ENCODE measurements at regions not wholly inside any gene's neighbourhood (a gene's known extent, or its start where the extent isn't known, plus 50 kb on each side); places are given as distances from the start of the nearest gene placed in this dataset.
"Not testable (repeated sequence)": the region's sequence is repeated elsewhere in the genome, so short reads cannot be mapped to it uniquely, and the experiment has no call there.

DNA sequence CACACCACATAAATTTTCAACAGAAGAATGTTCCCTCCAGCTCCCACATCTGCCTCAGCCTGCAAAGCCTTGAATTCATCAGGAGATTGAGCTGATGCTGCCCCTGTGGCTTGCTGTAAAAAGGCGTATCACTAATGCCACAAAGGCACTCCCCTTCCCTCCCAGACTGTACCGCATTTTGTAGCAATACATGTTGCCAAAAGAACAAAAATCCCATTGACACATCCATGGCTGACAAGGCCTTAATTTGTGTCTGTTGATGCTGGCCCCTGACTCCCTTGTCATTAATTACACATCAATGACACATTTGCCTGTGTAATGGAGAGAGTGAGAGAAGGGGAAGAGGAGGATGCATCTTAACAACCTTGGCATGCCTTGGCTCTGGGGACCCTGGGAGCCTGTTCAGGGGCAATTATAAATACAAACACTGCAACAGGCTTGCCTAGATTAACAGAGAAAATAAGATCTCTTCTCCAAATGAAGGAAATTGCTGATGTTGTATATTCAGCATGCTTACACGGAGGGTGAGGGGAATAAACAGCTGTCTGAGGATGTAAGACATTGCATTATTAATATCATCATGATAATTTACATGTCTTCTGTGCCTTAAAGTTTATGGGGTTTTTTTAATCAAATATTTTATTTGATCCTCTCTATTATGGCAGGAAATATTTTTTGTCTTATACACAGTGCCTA is 264.0 kb downstream of the SUCLG1 start:
- Histone ChIP-seq H3K4me1 (ENCODE audit: insufficient read depth, low read length) (no peaks in the 10 kb centered on the region), H2AFZ (ENCODE audit: low read depth, low read length) (no peak overlapping the region), H3K9me3 (ENCODE audit: low read length) (no peaks in the 10 kb centered on the region), H3K4me3 (ENCODE audit: low read length) (no peak overlapping the region), H3K27me3 (ENCODE audit: insufficient read depth, low read length) (no peaks in the 10 kb centered on the region), H3K36me3 (ENCODE audit: insufficient read depth, low read length) (no peaks in the 10 kb centered on the region)

DNA sequence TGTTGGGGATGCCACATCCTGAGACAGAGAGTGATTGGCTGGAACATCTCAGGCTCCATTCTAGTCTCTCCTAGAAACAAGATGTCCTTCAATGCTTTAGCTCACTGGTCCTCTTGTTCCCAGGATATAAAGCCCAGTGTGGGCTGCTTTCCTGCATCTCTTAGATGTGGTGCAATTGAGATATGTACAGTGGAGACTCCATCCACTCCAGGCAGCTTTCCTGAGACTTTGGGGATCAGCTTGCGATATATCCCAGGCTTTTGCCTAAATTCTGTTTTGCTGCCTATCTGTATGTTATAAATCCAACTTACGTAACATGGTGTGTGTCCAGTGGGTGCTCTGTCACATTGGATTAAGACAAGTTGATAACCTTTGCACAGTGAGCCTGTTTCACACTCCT is 264.9 kb downstream of the SUCLG1 start:
- no peak overlapping the region for H2AFZ ChIP-seq (ENCODE audit: low read depth, low read length)
- no peaks in the 10 kb centered on the region for H3K27me3 ChIP-seq (ENCODE audit: insufficient read depth, low read length)
- H3K36me3 ChIP-seq (ENCODE audit: insufficient read depth, low read length): no peaks in the 10 kb centered on the region
- no peaks in the 10 kb centered on the region for H3K4me1 ChIP-seq (ENCODE audit: insufficient read depth, low read length)
- no peak overlapping the region for H3K4me3 ChIP-seq (ENCODE audit: low read length)
- no peaks in the 10 kb centered on the region for H3K9me3 ChIP-seq (ENCODE audit: low read length)

DNA sequence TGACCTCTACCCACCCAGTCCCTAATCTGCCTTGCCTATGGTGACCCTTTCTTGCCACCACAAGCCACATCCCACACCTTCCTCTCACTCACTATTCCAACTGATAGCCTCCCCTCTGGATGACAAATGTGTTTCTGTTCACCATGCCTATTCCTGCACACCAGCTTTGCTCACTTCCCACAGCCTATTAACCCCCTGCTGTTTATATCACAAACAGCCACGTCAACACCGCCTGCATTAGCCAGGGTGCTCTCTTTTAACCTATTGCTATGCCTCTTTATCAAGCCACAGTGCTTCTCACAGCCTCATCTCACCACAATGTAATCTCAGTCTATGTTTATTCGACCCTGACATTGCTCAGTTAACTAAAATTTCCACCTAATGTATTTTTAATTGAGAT is 271.8 kb downstream of the SUCLG1 start:
- Histone ChIP-seq H3K36me3 (ENCODE audit: insufficient read depth, low read length) (no peaks in the 10 kb centered on the region), H2AFZ (ENCODE audit: low read depth, low read length) (no peak overlapping the region), H3K4me3 (ENCODE audit: low read length) (no peak overlapping the region), H3K9me3 (ENCODE audit: low read length) (no peaks in the 10 kb centered on the region), H3K4me1 (ENCODE audit: insufficient read depth, low read length) (no peaks in the 10 kb centered on the region), H3K27me3 (ENCODE audit: insufficient read depth, low read length) (no peaks in the 10 kb centered on the region)

DNA sequence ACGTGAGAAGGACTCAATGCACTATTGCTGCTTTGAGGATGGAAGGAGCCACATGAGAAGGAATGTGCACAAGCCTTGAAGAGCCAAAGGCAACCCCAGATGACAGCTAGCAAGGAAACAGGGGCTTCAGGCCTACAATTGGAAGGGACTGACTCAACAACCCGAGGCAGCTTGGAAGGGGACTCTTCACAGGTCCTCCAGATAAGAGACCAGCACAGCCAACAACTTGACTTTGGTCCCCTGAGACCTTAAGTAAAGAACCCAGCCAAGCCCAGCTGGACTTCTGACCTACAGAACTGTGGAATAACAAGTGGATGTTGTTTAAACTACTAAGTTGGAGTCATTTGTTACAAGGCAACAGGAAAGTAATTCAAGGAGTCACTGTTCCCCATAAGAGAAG is 277.2 kb downstream of the SUCLG1 start:
- Histone ChIP-seq H3K36me3 (ENCODE audit: insufficient read depth, low read length) (no peaks in the 10 kb centered on the region), H3K4me3 (ENCODE audit: low read length) (no peak overlapping the region), H2AFZ (ENCODE audit: low read depth, low read length) (no peak overlapping the region), H3K27me3 (ENCODE audit: insufficient read depth, low read length) (no peaks in the 10 kb centered on the region), H3K9me3 (ENCODE audit: low read length) (no peaks in the 10 kb centered on the region), H3K4me1 (ENCODE audit: insufficient read depth, low read length) (no peaks in the 10 kb centered on the region)

DNA sequence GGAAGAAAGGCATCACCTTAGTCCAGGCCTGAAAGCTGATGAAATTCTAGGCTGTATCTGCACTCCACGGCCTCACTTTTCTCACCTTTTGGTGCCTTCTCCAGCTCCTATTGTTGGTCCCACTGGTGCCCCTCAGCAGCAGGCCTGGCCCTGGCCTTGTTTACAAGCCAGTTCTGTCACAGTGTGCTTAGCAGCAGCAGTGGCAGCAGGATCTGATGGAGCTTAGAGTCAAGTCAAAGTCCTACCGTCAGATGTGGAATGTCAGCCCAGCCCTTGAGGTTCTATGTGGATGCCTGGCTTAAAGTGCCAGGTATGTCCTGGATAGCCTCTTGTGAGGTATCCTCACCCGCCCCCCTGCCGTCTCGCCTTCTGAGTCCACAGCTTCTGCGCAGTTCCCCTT is 281.3 kb downstream of the SUCLG1 start:
- H3K27me3 ChIP-seq (ENCODE audit: insufficient read depth, low read length): no peaks in the 10 kb centered on the region
- no peak overlapping the region for H3K4me3 ChIP-seq (ENCODE audit: low read length)
- H3K9me3 ChIP-seq (ENCODE audit: low read length): no peaks in the 10 kb centered on the region
- H2AFZ ChIP-seq (ENCODE audit: low read depth, low read length): no peak overlapping the region
- no peaks in the 10 kb centered on the region for H3K4me1 ChIP-seq (ENCODE audit: insufficient read depth, low read length)
- no peaks in the 10 kb centered on the region for H3K36me3 ChIP-seq (ENCODE audit: insufficient read depth, low read length)

DNA sequence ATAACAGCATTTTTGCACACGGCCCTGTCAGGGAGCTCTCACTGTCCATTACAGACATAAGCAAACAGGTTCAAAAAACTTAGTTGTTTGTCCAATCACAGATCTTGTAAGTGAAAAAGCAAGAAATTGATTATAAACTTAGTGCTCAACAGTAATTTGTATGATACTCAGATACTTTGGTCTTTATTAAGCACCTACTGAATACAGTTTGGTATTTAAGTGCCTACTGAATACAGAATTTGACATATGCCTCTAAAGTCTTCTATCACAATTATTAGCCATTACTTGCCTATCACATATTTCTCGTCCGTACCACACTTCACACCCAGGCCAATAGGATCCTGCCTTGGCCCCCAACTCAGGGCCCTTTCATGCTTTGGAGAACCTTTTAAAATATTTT is 283.1 kb downstream of the SUCLG1 start:
- Histone ChIP-seq H3K9me3 (ENCODE audit: low read length) (no peaks in the 10 kb centered on the region), H3K27me3 (ENCODE audit: insufficient read depth, low read length) (no peaks in the 10 kb centered on the region), H3K36me3 (ENCODE audit: insufficient read depth, low read length) (no peaks in the 10 kb centered on the region), H3K4me3 (ENCODE audit: low read length) (no peak overlapping the region), H3K4me1 (ENCODE audit: insufficient read depth, low read length) (no peaks in the 10 kb centered on the region), H2AFZ (ENCODE audit: low read depth, low read length) (no peak overlapping the region)

DNA sequence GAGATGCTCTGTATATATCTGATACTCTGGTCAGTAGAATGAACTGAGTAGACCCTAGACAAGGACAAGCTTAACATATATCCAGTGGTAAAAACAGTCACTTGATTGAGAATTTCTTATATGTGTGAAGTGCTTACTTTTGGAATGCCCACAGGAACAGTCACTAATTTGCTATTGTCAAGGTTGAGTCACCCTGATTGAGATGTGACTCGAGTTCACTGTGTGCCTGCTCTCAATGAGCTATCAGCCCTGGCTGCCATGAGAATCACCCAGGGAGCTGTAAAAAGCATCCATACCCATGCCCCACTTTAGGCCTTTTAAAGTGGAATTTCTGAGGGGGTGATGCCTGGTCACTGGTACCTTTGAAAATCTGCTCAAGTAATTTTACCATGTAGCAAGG is 283.7 kb downstream of the SUCLG1 start:
- no peaks in the 10 kb centered on the region for H3K36me3 ChIP-seq (ENCODE audit: insufficient read depth, low read length)
- H3K9me3 ChIP-seq (ENCODE audit: low read length): no peaks in the 10 kb centered on the region
- no peak overlapping the region for H2AFZ ChIP-seq (ENCODE audit: low read depth, low read length)
- no peaks in the 10 kb centered on the region for H3K27me3 ChIP-seq (ENCODE audit: insufficient read depth, low read length)
- no peaks in the 10 kb centered on the region for H3K4me1 ChIP-seq (ENCODE audit: insufficient read depth, low read length)
- no peak overlapping the region for H3K4me3 ChIP-seq (ENCODE audit: low read length)

DNA sequence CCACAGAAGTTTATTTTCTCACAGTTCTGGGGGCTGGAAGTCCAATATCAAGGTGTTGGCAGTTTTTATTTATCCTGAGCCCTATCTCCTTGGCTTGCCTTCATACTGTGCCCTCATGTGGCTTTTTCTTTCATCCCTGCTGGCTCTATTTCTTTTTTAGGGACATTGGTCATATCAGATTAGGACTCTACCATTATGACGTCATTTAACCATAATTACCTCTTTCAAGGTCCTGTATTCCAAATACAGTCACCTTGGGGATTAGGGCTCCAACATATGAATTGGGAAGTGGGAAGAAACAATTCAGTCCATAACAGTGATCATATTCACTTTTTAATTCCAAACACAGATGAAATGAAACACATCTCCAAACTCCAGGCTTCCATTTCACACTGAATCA is 286.0 kb downstream of the SUCLG1 start:
- H3K36me3 ChIP-seq (ENCODE audit: insufficient read depth, low read length): no peaks in the 10 kb centered on the region
- H3K27me3 ChIP-seq (ENCODE audit: insufficient read depth, low read length): no peaks in the 10 kb centered on the region
- H2AFZ ChIP-seq (ENCODE audit: low read depth, low read length): no peak overlapping the region
- H3K9me3 ChIP-seq (ENCODE audit: low read length): no peaks in the 10 kb centered on the region
- H3K4me3 ChIP-seq (ENCODE audit: low read length): no peak overlapping the region
- no peaks in the 10 kb centered on the region for H3K4me1 ChIP-seq (ENCODE audit: insufficient read depth, low read length)

DNA sequence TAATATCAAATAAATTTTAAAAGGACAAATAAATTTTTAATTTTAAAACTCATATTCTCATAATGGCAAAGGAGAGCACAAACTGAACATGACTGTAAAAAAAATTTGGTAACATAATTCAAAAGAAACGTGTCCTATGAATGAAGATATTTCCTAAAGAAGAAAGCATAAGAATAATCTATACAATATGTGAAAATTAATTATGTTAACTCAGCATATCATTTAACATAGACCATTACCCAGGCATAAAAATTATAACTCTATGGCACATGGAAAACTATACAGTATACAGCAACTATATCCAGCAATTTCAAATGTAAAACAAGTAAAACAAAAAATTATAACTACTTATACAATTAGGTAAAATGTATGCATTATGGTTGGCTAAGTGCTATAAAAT is 288.1 kb downstream of the SUCLG1 start:
- H3K4me1 ChIP-seq (ENCODE audit: insufficient read depth, low read length): no peaks in the 10 kb centered on the region
- H3K27me3 ChIP-seq (ENCODE audit: insufficient read depth, low read length): no peaks in the 10 kb centered on the region

DNA sequence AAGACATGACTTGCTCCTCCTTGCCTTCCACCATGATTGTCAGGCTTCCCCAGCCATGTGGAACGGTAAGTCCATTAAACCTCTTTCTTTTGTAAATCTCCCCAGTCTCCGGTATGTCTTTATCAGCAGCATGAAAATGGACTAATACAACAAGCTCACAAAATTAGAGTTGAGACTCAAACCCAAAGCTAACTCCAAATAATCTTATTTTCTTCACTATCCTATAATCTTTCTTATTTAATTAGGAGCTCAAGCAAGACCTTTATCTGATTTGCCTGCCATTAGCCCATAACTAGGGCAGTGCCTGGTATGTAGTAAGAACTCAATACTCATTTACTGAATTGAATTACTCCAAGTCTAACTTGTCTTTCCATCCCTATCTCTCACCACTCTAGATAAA is 289.2 kb downstream of the SUCLG1 start:
- no peak overlapping the region for H3K4me3 ChIP-seq (ENCODE audit: low read length)
- no peak overlapping the region for H2AFZ ChIP-seq (ENCODE audit: low read depth, low read length)

More for the DNA sequence above, 288.1 kb downstream of the SUCLG1 start:
- Histone ChIP-seq H3K36me3 (ENCODE audit: insufficient read depth, low read length) (no peaks in the 10 kb centered on the region), H3K4me3 (ENCODE audit: low read length) (no peak overlapping the region), H3K9me3 (ENCODE audit: low read length) (no peaks in the 10 kb centered on the region), H2AFZ (ENCODE audit: low read depth, low read length) (no peak overlapping the region)

DNA sequence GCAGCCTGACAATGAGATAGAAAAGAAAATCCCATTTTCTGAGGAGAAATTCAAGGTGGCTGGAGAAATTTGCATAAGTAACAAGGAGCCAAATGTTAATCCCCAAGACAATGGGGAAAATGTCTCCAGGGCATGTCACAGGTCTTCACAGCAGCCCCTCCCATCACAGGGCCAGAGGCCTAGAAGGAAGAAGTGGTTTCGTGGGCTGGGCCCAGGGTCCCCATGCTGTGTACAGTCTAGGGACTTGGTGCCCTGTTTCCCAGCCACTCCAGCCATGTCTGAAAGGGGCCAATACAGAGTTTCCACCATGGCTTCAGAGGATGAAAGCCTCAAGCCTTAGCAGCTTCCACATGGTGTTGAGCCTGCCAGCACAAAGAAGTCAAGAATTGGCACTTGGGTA is 290.5 kb downstream of the SUCLG1 start:
- not testable (repeated sequence) for H3K4me3 ChIP-seq (ENCODE audit: low read length); H2AFZ ChIP-seq (ENCODE audit: low read depth, low read length); H3K27me3 ChIP-seq (ENCODE audit: insufficient read depth, low read length); H3K9me3 ChIP-seq (ENCODE audit: low read length); H3K36me3 ChIP-seq (ENCODE audit: insufficient read depth, low read length); H3K4me1 ChIP-seq (ENCODE audit: insufficient read depth, low read length)

More for the DNA sequence above, 289.2 kb downstream of the SUCLG1 start:
- Histone ChIP-seq H3K4me1 (ENCODE audit: insufficient read depth, low read length) (no peaks in the 10 kb centered on the region), H3K27me3 (ENCODE audit: insufficient read depth, low read length) (no peaks in the 10 kb centered on the region), H3K9me3 (ENCODE audit: low read length) (no peaks in the 10 kb centered on the region), H3K36me3 (ENCODE audit: insufficient read depth, low read length) (no peaks in the 10 kb centered on the region)

DNA sequence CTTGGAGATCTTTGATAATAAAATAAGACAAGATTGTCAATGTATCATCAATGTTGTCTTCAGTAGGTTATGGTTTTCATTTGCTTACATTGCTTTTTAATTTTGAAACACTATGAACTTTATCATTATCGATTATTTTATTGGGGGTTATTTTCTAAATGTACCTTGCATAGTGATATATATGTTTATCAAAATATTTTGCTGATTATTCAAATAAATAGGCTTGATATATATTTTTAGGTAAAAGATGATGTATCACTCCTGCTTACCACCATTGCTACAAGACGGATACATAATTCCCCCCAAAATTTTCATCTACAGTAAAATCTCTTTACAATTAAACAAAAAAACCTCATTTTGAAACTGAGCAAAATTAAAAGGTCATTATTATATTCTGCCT is 293.8 kb downstream of the SUCLG1 start:
- H3K27me3 ChIP-seq (ENCODE audit: insufficient read depth, low read length): no peaks in the 10 kb centered on the region
- no peak overlapping the region for H3K4me3 ChIP-seq (ENCODE audit: low read length)
- no peaks in the 10 kb centered on the region for H3K4me1 ChIP-seq (ENCODE audit: insufficient read depth, low read length)
- H2AFZ ChIP-seq (ENCODE audit: low read depth, low read length): no peak overlapping the region
- no peaks in the 10 kb centered on the region for H3K36me3 ChIP-seq (ENCODE audit: insufficient read depth, low read length)
- H3K9me3 ChIP-seq (ENCODE audit: low read length): no peaks in the 10 kb centered on the region

DNA sequence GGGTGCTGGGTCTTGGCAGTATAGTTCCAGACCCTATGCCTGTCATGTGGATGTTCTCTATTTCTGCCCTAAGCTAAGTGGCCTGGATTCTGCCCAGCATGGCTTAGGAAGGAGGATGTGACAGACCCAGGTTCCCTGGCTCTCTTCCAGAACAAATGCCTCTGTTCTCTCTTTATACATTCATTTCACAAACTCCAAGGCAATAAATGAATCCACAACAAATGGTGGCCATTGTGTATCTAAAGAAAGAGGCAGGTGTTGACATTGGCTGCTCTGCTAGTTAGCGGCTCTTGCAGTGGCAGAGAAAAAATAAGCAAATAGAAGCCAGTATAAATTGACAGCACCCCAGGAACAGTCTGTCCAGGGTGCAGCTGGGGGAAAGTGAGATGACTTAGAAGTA is 298.6 kb downstream of the SUCLG1 start:
- no peaks in the 10 kb centered on the region for H3K36me3 ChIP-seq (ENCODE audit: insufficient read depth, low read length)
- no peaks in the 10 kb centered on the region for H3K27me3 ChIP-seq (ENCODE audit: insufficient read depth, low read length)
- H3K4me3 ChIP-seq (ENCODE audit: low read length): no peak overlapping the region
- H3K9me3 ChIP-seq (ENCODE audit: low read length): no peaks in the 10 kb centered on the region
- no peak overlapping the region for H2AFZ ChIP-seq (ENCODE audit: low read depth, low read length)
- H3K4me1 ChIP-seq (ENCODE audit: insufficient read depth, low read length): no peaks in the 10 kb centered on the region

DNA sequence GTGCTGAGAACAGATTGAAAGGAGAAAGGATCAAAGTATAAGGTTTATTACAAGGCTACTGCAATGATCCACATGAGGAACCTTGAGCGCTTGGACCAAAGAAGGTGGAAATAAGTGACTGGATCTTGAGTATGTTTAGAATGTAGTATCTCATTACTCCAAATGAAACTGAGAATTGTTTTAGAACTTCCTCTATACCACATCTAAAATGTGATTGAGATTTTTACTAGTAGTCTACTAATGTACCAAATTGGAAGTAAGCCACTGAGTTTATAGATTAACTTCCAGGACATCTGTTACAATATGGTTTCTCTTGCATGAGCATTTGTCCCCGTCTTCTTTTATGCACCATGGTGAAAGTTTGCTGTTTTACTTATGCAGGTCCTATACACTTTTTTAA is 300.5 kb downstream of the SUCLG1 start:
- Histone ChIP-seq H2AFZ (ENCODE audit: low read depth, low read length) (no peak overlapping the region), H3K27me3 (ENCODE audit: insufficient read depth, low read length) (no peaks in the 10 kb centered on the region), H3K4me3 (ENCODE audit: low read length) (no peak overlapping the region), H3K9me3 (ENCODE audit: low read length) (no peaks in the 10 kb centered on the region), H3K4me1 (ENCODE audit: insufficient read depth, low read length) (no peaks in the 10 kb centered on the region), H3K36me3 (ENCODE audit: insufficient read depth, low read length) (no peaks in the 10 kb centered on the region)
